ENCODE measurements at regions not wholly inside any gene's neighbourhood (a gene's known extent, or its start where the extent isn't known, plus 50 kb on each side); places are given as distances from the start of the nearest gene placed in this dataset.
"Not testable (repeated sequence)": the region's sequence is repeated elsewhere in the genome, so short reads cannot be mapped to it uniquely, and the experiment has no call there.

- no peak overlapping the region for H3K4me3 Mint-ChIP-seq
- H3K4me1 Mint-ChIP-seq, result no peaks in the 10 kb centered on the region
- no peak for TF ChIP-seq CTCF (IDR thresholded peaks at IDR 0.05; ENCODE audit: unreplicated experiment in 3 of 3)
- no peaks in the 10 kb centered on the region for H3K36me3 Mint-ChIP-seq (ENCODE audit: low read depth)
- H3K9me3 Mint-ChIP-seq, result no peaks in the 10 kb centered on the region
- no peaks in the 10 kb centered on the region for H3K27me3 Mint-ChIP-seq (ENCODE audit: low read depth)
- no peak overlapping the region for H3K27ac Mint-ChIP-seq
These were observed 979.1 kb upstream of the CTNND2 start for GRCh38 chr5:12883395-12883794.

GRCh38 chr5:12876541-12877298 is 972.5 kb upstream of the CTNND2 start:
- H3K4me3 Mint-ChIP-seq, result no peak overlapping the region
- H3K27me3 Mint-ChIP-seq (ENCODE audit: low read depth), result no peaks in the 10 kb centered on the region
- no peaks in the 10 kb centered on the region for H3K9me3 Mint-ChIP-seq
- H3K36me3 Mint-ChIP-seq (ENCODE audit: low read depth), result no peaks in the 10 kb centered on the region
- H3K4me1 Mint-ChIP-seq, result no peaks in the 10 kb centered on the region
- H3K27ac Mint-ChIP-seq, result no peak overlapping the region
- no peak for TF ChIP-seq CTCF (IDR thresholded peaks at IDR 0.05; ENCODE audit: unreplicated experiment in 3 of 3)

- no peak for TF ChIP-seq CTCF (IDR thresholded peaks at IDR 0.05; ENCODE audit: unreplicated experiment in 3 of 3)
- Mint-ChIP-seq H3K4me3 (no peak overlapping the region), H3K27me3 (ENCODE audit: low read depth) (no peaks in the 10 kb centered on the region), H3K9me3 (no peaks in the 10 kb centered on the region), H3K36me3 (ENCODE audit: low read depth) (no peaks in the 10 kb centered on the region), H3K4me1 (no peaks in the 10 kb centered on the region), H3K27ac (no peak overlapping the region)
These were observed 966.8 kb upstream of the CTNND2 start for GRCh38 chr5:12870872-12871539.

GRCh38 chr5:12865529-12865928 is 961.3 kb upstream of the CTNND2 start:
- Mint-ChIP-seq H3K27ac (no peak overlapping the region), H3K36me3 (ENCODE audit: low read depth) (no peaks in the 10 kb centered on the region), H3K9me3 (no peaks in the 10 kb centered on the region), H3K27me3 (ENCODE audit: low read depth) (no peaks in the 10 kb centered on the region), H3K4me3 (no peak overlapping the region), H3K4me1 (no peaks in the 10 kb centered on the region)
- TF ChIP-seq CTCF (IDR thresholded peaks at IDR 0.05; ENCODE audit: unreplicated experiment in 3 of 3), result no peak

- Mint-ChIP-seq H3K27ac (no peak overlapping the region), H3K36me3 (ENCODE audit: low read depth) (no peaks in the 10 kb centered on the region), H3K27me3 (ENCODE audit: low read depth) (no peaks in the 10 kb centered on the region), H3K9me3 (no peaks in the 10 kb centered on the region), H3K4me1 (peaks cover under 1% of the 10 kb centered on the region), H3K4me3 (no peak overlapping the region)
- TF ChIP-seq CTCF (IDR thresholded peaks at IDR 0.05; ENCODE audit: unreplicated experiment in 3 of 3), result no peak
These were observed 957.8 kb upstream of the CTNND2 start for GRCh38 chr5:12861886-12862654.

GRCh38 chr5:12856105-12856504 is 951.9 kb upstream of the CTNND2 start:
- not testable (repeated sequence) for H3K27me3 Mint-ChIP-seq (ENCODE audit: low read depth); H3K36me3 Mint-ChIP-seq (ENCODE audit: low read depth); H3K9me3 Mint-ChIP-seq; H3K4me1 Mint-ChIP-seq; H3K4me3 Mint-ChIP-seq
- H3K27ac Mint-ChIP-seq, result peak overlapping the region in 1 of 3 experiments; percentile 46

Measured in nephron (organoid).